Hepatocyte (in vitro differentiated cells): ENCODE measurements at regions not wholly inside any gene's neighbourhood (a gene's known extent, or its start where the extent isn't known, plus 50 kb on each side); places are given as distances from the start of the nearest gene placed in this dataset.

ENCODE experiments used
- EZH2 ChIP-seq: fragments of 200-600 bp; sonication (generic); IDR thresholded peaks from 2 replicates; pipeline ENCODE4 v1.6.1; 2016; ENCODE audit warnings: antibody characterized with exemption, mild to moderate bottlenecking, borderline replicate concordance
- EZH2phosphoT487 ChIP-seq: fragments of 200-600 bp; sonication (generic); IDR thresholded peaks from one replicate; pipeline ENCODE4 v1.6.1; 2018; ENCODE audit warnings: antibody characterized with exemption, mild to moderate bottlenecking, low read depth, moderate library complexity; ENCODE audit not compliant: unreplicated experiment, severe bottlenecking
- TF ChIP-seq, protein P1 (sequence below): fragments of 200-600 bp; sonication (generic); IDR thresholded peaks from 2 replicates; pipeline ENCODE4 v1.5.1; 2016; ENCODE audit warnings: antibody characterized with exemption, mild to moderate bottlenecking; ENCODE audit not compliant: poor library complexity

GRCh38 chr5:51566953-51567352 is 183.7 kb downstream of the ISL1 start:
- TF ChIP-seq, protein P1, sequence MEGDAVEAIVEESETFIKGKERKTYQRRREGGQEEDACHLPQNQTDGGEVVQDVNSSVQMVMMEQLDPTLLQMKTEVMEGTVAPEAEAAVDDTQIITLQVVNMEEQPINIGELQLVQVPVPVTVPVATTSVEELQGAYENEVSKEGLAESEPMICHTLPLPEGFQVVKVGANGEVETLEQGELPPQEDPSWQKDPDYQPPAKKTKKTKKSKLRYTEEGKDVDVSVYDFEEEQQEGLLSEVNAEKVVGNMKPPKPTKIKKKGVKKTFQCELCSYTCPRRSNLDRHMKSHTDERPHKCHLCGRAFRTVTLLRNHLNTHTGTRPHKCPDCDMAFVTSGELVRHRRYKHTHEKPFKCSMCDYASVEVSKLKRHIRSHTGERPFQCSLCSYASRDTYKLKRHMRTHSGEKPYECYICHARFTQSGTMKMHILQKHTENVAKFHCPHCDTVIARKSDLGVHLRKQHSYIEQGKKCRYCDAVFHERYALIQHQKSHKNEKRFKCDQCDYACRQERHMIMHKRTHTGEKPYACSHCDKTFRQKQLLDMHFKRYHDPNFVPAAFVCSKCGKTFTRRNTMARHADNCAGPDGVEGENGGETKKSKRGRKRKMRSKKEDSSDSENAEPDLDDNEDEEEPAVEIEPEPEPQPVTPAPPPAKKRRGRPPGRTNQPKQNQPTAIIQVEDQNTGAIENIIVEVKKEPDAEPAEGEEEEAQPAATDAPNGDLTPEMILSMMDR: no peak
- no peak for TF ChIP-seq EZH2phosphoT487
- no peak for TF ChIP-seq EZH2
